Smooth muscle cell (in vitro differentiated cells): ENCODE measurements at regions not wholly inside any gene's neighbourhood (a gene's known extent, or its start where the extent isn't known, plus 50 kb on each side); places are given as distances from the start of the nearest gene placed in this dataset.
"Not testable (repeated sequence)": the region's sequence is repeated elsewhere in the genome, so short reads cannot be mapped to it uniquely, and the experiment has no call there.

Source experiments
- DNase-seq: peaks from one replicate; lab custom pipeline; 2025; ENCODE audit not compliant: unreplicated experiment; lab: John Stamatoyannopoulos, UW
- H2AFZ ChIP-seq: fragments of 200-600 bp; sonication (generic); 2 replicates; pipeline ENCODE4 v1.6.0; 2016; ENCODE audit warnings: antibody characterized with exemption, low read depth, mild to moderate bottlenecking
- H3F3A ChIP-seq: fragments of 200-600 bp; sonication (generic); 2 replicates; pipeline ENCODE4 v1.6.0; 2017; ENCODE audit warnings: antibody characterized with exemption, low read depth
- H3K27ac ChIP-seq: fragments of 200-600 bp; sonication (generic); 2 replicates; pipeline ENCODE4 v1.5.1; 2016; ENCODE audit warnings: low read depth, mild to moderate bottlenecking
- H3K27me3 ChIP-seq: fragments of 200-600 bp; sonication (generic); 2 replicates; pipeline ENCODE4 v1.6.1; 2016; ENCODE audit warnings: low read depth, mild to moderate bottlenecking
- H3K36me3 ChIP-seq: fragments of 200-600 bp; sonication (generic); 2 replicates; pipeline ENCODE4 v1.5.1; 2016; ENCODE audit warnings: low read depth
- H3K4me1 ChIP-seq: fragments of 200-600 bp; sonication (generic); 2 replicates; pipeline ENCODE4 v1.5.1; 2016; ENCODE audit warnings: low read depth
- H3K4me2 ChIP-seq: fragments of 200-600 bp; sonication (generic); 2 replicates; pipeline ENCODE4 v1.6.0; 2016; ENCODE audit warnings: mild to moderate bottlenecking
- H3K4me3 ChIP-seq: fragments of 200-600 bp; sonication (generic); 2 replicates; pipeline ENCODE4 v1.5.1; 2016; ENCODE audit warnings: mild to moderate bottlenecking
- H3K79me2 ChIP-seq: fragments of 200-600 bp; sonication (generic); 2 replicates; pipeline ENCODE4 v1.6.0; 2016; ENCODE audit warnings: low read depth, mild to moderate bottlenecking
- H3K9ac ChIP-seq: fragments of 200-600 bp; sonication (generic); 2 replicates; pipeline ENCODE4 v1.6.0; 2016; ENCODE audit warnings: low read depth
- H3K9me3 ChIP-seq: fragments of 200-600 bp; sonication (generic); replicated peaks from 2 replicates; pipeline ENCODE4 v1.5.1; 2016; ENCODE audit warnings: low read depth
- H4K20me1 ChIP-seq: fragments of 200-600 bp; sonication (generic); 2 replicates; pipeline ENCODE4 v1.6.0; 2016; ENCODE audit warnings: low read depth
- WGBS: methylation state at CpG from one replicate; pipeline ENCODE4 v1.1.7; 2016; ENCODE audit warnings: low lambda C conversion rate; 5-methylcytosine and 5-hydroxymethylcytosine counted together
- TF ChIP-seq, protein P1 (sequence below): fragments of 200-600 bp; sonication (generic); IDR thresholded peaks from 2 replicates; pipeline ENCODE4 v1.5.1; 2017; ENCODE audit warnings: borderline replicate concordance, mild to moderate bottlenecking, antibody characterized with exemption; ENCODE audit not compliant: insufficient read depth, poor library complexity, severe bottlenecking

DNA sequence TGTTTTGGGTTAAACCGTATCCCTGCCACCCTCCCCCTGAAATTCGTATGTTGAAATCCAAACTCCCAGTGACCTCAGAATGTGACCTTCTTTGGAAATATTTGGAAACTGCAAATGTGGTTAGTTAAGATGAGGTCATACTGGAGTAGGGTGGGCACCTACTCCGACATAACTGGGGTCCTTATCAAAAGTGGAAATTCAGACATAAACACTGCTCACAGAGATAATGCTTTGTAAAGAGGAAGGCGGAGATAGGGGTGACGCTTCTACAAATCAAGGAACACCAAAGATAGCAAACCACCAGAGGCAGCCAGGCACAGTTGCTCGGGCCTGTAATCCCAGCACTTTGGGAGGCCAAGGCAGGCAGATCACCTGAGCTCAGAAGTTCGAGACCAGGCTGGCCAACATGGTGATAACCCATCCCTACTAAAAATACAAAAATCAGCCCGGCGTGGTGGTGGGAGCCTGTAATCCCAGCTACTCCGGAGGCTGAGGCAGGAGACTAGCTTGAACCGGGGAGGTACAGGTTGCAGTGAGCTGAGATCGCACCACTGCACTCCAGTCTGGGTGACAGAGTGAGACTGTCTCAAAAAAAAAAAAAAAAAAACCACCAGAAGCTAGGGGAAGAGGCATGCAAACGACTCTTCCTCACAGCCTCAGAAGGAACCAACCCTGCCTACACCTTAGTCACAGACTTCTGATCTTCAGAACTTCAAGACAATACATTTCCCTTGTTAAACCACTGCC lies 51.1 kb upstream of the CHD2 start:
- DNase-seq: no peak
- 51% methylated on average over 13 of the region's 13 CpGs for WGBS
- peak overlapping the region; percentile 35 for H3K27ac ChIP-seq

DNA sequence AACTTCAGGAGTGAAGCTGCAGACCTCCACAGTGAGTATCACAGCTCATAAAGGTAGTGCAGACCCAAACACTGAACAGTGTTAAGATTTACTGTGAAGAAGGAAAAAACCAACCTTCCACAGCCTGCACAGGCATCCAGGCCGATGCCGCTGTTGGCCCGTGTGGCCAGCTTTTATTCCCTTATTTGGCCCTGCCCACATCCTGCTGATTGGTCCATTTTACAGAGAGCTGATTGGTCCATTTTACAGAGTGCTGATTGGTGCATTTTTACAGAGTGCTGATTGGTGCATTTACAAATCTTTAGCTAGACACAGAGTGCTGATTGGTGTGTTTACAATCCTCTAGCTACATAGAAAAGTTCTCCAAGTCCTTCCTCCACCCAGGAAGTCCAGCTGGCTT lies 49.9 kb upstream of the CHD2 start:
- H3K36me3 ChIP-seq, H3K4me1 ChIP-seq, H3K4me3 ChIP-seq, H3K4me2 ChIP-seq, H3K27me3 ChIP-seq, DNase-seq, H3F3A ChIP-seq, H3K9me3 ChIP-seq, H3K79me2 ChIP-seq, H3K9ac ChIP-seq, H2AFZ ChIP-seq, H3K27ac ChIP-seq, H4K20me1 ChIP-seq: not testable (repeated sequence)
- 96% methylated on average over 3 of the region's 3 CpGs for WGBS

More for the DNA sequence above, 51.1 kb upstream of the CHD2 start:
- Histone ChIP-seq H3K4me2 (no peak overlapping the region), H3K9me3 (no peaks in the 10 kb centered on the region), H3F3A (no peaks in the 10 kb centered on the region), H2AFZ (no peak overlapping the region), H3K4me1 (peaks cover 15% of the 10 kb centered on the region), H4K20me1 (no peaks in the 10 kb centered on the region), H3K79me2 (no peaks in the 10 kb centered on the region), H3K9ac (no peak overlapping the region), H3K4me3 (no peak overlapping the region), H3K27me3 (no peaks in the 10 kb centered on the region), H3K36me3 (no peaks in the 10 kb centered on the region)
- TF ChIP-seq, protein P1, sequence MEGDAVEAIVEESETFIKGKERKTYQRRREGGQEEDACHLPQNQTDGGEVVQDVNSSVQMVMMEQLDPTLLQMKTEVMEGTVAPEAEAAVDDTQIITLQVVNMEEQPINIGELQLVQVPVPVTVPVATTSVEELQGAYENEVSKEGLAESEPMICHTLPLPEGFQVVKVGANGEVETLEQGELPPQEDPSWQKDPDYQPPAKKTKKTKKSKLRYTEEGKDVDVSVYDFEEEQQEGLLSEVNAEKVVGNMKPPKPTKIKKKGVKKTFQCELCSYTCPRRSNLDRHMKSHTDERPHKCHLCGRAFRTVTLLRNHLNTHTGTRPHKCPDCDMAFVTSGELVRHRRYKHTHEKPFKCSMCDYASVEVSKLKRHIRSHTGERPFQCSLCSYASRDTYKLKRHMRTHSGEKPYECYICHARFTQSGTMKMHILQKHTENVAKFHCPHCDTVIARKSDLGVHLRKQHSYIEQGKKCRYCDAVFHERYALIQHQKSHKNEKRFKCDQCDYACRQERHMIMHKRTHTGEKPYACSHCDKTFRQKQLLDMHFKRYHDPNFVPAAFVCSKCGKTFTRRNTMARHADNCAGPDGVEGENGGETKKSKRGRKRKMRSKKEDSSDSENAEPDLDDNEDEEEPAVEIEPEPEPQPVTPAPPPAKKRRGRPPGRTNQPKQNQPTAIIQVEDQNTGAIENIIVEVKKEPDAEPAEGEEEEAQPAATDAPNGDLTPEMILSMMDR: no peak
